ENCODE measurements at regions not wholly inside any gene's neighbourhood (a gene's known extent, or its start where the extent isn't known, plus 50 kb on each side); places are given as distances from the start of the nearest gene placed in this dataset.

- TF ChIP-seq ZNF274 (CRISPR knock-in tag; IDR thresholded peaks at IDR 0.05) = no peak
- no peak for TF ChIP-seq NFYB (CRISPR knock-in tag; IDR thresholded peaks at IDR 0.05)
- TF ChIP-seq POLR2A (IDR thresholded peaks at IDR 0.05; ENCODE audit: insufficient read depth in 1 of 2, low read depth in 2 of 2, low read length in 2 of 2) = no peak
- TF ChIP-seq FOXJ3 (CRISPR knock-in tag; IDR thresholded peaks at IDR 0.05; ENCODE audit: borderline replicate concordance) = no peak
- TF ChIP-seq SMC3 (IDR thresholded peaks at IDR 0.05; ENCODE audit: low read length) = no peak
- TF ChIP-seq ZNF792 (CRISPR knock-in tag; IDR thresholded peaks at IDR 0.05) = no peak
- no peak for TF ChIP-seq POLR2AphosphoS5 (IDR thresholded peaks at IDR 0.05; ENCODE audit: low read depth, low read length)
- TF ChIP-seq TCF7 (IDR thresholded peaks at IDR 0.05; ENCODE audit: low read depth) = no peak
- no peak for TF ChIP-seq DBP (CRISPR knock-in tag; IDR thresholded peaks at IDR 0.05; ENCODE audit: not compliant biosample characterization)
- no peak for TF ChIP-seq MEIS2 (CRISPR knock-in tag; IDR thresholded peaks at IDR 0.05)
- no peak for TF ChIP-seq CTCF (CRISPR knock-in tag; IDR thresholded peaks at IDR 0.05)
- no peak for TF ChIP-seq CBFB (CRISPR knock-in tag; IDR thresholded peaks at IDR 0.05)
- TF ChIP-seq BHLHE40 (IDR thresholded peaks at IDR 0.05; ENCODE audit: low read length) = no peak
- TF ChIP-seq NR3C1 (CRISPR knock-in tag; IDR thresholded peaks at IDR 0.05) = no peak
These were observed 210.9 kb downstream of the RTL9 start for GRCh38 chrX:110569506-110569905.

All from HepG2 (cell line).